Iris pigment epithelial cell (primary cell): ENCODE measurements at regions not wholly inside any gene's neighbourhood (a gene's known extent, or its start where the extent isn't known, plus 50 kb on each side); places are given as distances from the start of the nearest gene placed in this dataset.
"Not testable (repeated sequence)": the region's sequence is repeated elsewhere in the genome, so short reads cannot be mapped to it uniquely, and the experiment has no call there.

Experiments used
- DNase-seq: peaks from one replicate; pipeline ENCODE4 v3.0.0-alpha.2; 2011; ENCODE audit warnings: low read depth

- no peak for DNase-seq
These were observed 190.2 kb downstream of the ACTR3B start for GRCh38 chr7:152949790-152950189.

GRCh38 chr7:152956006-152956405 is 196.5 kb downstream of the ACTR3B start:
- no peak for DNase-seq

DNA sequence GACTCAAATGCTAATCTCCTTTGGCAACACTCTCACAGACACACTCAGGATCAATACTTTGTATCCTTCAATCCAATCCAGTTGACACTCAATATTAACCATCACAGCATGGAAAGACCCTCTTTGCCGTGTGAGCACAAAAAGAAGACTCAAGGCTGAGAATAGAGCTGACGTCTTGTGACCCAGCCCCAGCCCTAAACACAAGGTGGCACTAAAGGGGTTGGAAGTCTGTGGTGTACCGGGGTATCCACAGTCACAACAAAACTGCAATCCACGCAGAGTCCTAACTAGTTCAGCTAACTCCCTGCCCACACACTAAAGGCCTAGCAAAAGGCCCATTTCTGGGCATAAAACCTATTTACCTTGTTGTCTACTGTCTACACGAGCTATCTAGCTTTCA is 200.1 kb downstream of the ACTR3B start:
- DNase-seq = no peak

DNA sequence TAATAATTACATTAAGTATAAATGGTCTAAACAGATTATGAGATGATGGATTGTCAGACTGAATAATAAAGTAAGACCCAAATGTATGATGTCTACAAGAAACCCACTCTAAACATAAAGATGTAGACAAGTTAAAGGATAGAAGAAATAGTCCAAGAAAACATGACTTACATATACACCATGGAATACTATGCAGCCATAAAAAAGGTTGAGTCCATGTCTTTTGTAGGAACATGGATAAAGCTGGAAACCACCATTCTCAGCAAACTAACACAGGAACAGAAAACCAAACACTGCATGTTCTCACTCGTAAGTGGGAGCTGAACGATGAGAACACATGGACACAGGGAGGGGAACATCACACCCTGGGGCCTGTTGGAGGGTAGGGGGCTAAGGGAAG is 202.2 kb downstream of the ACTR3B start:
- DNase-seq = not testable (repeated sequence)

GRCh38 chr7:152966189-152966588 is 206.6 kb downstream of the ACTR3B start:
- DNase-seq = no peak

DNA sequence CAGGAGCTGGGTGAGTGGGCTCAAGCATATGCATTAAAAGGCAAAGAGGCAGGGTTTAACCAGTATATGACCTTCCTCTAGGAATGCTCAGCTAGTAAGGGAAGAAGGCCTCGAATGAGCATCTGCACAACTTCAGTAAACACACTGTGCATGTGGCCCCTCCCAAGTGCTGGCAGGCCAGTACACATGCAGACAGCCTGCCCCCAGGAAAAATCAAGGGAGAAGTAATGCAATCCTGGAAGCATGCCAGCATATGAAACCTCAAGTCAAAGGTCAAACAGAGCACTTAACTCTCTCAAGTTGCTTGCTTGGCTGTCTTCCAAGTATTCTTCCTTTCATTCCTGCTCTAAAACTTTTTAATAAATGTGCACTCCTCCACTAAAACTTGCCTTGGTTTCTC is 208.4 kb downstream of the ACTR3B start:
- peak; percentile 19 for DNase-seq

DNA sequence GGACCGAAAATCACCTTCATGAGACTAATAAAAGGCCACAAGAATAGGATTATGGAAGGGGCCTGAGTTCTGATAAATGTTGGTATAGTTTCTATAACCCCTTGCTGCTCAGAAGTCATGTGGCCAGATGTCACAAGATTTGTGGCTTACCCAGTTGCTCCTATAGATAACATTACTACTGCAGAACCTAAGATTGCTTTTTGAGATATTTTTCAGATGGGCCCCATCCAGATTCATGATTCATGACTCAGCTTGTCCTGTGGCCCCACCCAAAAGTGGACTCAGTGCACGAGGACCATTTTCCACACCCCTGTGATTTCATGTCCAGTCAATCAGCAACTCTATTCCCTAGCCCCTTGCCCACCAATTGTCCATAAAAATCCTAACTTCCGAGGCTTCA is 209.0 kb downstream of the ACTR3B start:
- no peak for DNase-seq

- DNase-seq = no peak
These were observed 209.8 kb downstream of the ACTR3B start for GRCh38 chr7:152969335-152969734.

- DNase-seq = no peak
These were observed 210.3 kb downstream of the ACTR3B start for GRCh38 chr7:152969839-152970238.

DNA sequence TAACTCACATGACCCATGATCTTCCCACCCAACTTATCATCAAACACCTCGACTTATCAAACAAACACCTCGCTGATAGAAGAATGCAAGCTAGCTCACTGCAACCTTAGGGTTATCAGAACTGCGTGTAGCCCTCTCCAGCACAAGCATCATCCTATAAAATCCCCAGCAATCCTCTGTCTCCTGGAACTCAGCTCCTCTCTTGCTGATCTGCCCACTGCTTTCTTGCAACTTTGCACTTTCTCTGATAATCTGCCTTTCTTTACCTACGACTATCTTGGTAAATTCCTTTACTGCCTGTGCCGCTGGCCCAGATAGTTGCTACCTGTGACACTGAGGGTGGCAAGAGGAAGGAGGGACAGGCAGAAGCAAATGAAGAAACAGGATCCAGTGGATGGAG is 210.9 kb downstream of the ACTR3B start:
- DNase-seq = no peak

DNA sequence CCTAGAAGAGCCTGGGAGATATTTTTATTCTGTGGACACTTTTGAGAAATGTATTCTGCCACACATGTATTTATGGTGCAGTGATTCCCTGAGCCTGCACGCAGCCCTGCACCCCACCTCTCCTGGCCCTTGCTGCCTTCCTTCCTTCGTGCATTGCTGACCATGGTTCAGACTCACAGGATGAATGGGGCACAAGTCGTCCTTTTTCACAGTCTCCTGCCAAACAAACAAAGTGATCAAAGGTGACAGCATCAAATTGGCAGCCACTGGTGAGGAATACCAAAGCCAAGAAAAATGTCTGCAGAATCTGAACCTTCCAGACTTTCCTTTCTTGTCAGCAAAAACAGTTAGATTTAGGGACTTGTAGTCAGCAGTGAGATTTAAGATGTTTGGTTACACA is 215.0 kb downstream of the ACTR3B start:
- DNase-seq = no peak

GRCh38 chr7:152975076-152975475 is 215.5 kb downstream of the ACTR3B start:
- no peak for DNase-seq

DNA sequence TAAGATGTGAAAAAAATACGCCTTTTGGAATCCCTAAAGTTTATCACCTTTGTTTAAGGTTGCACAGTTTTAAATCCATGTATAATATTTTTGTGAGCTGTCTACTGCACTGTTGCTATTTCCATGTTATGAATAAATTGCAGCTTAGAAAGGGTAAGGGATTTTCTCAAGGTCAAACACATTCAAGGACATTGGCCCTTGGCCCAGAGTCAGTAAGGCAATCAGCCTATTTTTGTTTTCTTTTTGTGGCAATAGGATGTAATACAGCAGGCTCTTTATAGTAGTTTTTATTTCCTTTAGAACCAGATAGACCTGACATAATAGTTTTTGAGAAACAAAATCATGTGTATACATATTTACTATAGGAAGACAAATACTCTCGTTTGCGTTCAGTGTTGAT is 219.8 kb downstream of the ACTR3B start:
- DNase-seq = no peak

DNA sequence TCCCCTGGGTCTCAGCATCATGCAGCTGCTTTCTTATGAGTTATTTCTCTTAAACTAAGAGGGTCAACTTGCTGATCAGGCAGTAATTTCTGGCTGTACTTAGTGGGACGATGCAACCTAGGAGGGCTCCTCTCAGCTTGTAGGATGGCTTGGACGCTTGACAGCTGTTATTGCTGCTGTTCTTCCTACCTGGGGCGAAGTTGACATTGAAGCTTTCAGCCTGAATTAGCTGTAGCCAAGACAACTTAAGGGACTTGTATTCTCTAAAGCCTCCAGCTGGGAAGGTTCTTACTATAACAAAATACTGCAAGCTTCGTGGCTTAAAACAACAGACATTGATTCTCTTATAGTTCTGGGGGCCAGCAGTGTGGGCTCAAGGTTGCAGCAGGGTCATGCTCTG is 224.9 kb downstream of the ACTR3B start:
- no peak for DNase-seq

DNA sequence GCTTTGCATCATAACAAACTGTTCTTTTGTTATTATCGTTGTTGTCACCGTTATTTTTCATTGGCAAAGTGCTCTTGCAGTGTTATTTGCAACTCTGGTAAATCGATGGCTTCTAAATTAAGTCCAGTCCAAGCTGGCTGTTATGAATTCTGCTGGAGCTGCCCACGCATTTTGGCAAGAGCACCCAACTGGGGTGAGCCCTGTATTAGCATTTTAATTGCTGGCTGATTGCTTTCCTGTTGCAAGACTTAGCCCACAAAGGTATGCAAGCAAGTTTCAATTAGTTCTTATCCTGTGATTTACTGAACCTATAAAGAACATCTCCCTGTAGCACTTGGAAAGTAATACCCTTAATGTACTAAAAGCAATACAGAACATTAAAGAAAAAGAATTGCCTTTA is 226.8 kb downstream of the ACTR3B start:
- no peak for DNase-seq

- no peak for DNase-seq
These were observed 228.1 kb downstream of the ACTR3B start for GRCh38 chr7:152987656-152988055.

- peak; percentile 10 for DNase-seq
These were observed 230.4 kb downstream of the ACTR3B start for GRCh38 chr7:152989889-152990380.

GRCh38 chr7:152998420-152998819 is 238.9 kb downstream of the ACTR3B start:
- no peak for DNase-seq

DNA sequence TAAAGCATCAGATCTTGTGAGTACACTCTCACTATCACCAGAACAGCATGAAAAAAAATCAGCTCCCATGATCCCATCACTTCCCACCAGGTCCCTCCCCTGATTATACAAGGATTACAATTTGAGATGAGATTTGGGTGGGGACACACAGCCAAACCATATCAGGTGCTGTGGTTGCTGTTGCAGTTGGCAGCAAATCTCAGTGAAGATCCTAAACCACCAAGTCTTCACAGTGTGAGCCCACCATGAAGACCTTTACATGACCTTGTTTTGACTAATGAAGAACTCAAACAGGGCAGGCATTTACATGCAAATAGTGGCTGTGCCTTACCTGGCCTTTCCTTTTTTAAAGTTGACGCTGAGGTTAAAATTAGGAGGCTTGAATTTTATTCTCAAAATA is 242.6 kb downstream of the ACTR3B start:
- no peak for DNase-seq

GRCh38 chr7:153002572-153002971 is 243.0 kb downstream of the ACTR3B start:
- no peak for DNase-seq

- no peak for DNase-seq
These were observed 244.8 kb downstream of the ACTR3B start for GRCh38 chr7:153004341-153004740.

GRCh38 chr7:153005750-153006435 is 246.3 kb downstream of the ACTR3B start:
- no peak for DNase-seq

GRCh38 chr7:153006452-153006851 is 246.9 kb downstream of the ACTR3B start:
- no peak for DNase-seq

DNA sequence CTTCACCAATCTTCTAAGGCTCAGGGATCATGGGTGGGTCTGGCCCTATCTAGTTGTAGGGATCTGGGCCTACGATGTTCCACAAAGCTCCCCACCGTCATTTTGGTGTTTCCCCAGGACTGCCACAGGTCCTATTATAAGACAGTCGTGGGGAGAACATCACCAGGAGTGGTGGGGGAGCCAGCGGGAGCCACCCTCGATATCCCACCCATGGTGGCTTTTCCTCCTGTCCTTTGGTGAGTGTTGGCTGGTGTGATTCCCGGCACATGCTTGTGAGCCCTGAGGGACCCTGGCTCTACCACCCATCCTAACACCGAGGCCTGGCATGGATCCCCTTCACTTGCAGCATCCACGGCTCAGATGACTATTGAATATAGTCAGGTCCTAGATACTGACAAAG is 247.4 kb downstream of the ACTR3B start:
- no peak for DNase-seq
